Hematopoietic multipotent progenitor cell treated with erythropoietin and hydrocortisone succinate and interleukin-3 and kit ligand, for 15 days (in vitro differentiated cells): ENCODE measurements at regions not wholly inside any gene's neighbourhood (a gene's known extent, or its start where the extent isn't known, plus 50 kb on each side); places are given as distances from the start of the nearest gene placed in this dataset.
"Not testable (repeated sequence)": the region's sequence is repeated elsewhere in the genome, so short reads cannot be mapped to it uniquely, and the experiment has no call there.

ENCODE experiments used
- DNase-seq: peaks from one replicate; pipeline ENCODE4 v3.0.0-alpha.2; 2015; ENCODE audit warnings: low spot score

DNA sequence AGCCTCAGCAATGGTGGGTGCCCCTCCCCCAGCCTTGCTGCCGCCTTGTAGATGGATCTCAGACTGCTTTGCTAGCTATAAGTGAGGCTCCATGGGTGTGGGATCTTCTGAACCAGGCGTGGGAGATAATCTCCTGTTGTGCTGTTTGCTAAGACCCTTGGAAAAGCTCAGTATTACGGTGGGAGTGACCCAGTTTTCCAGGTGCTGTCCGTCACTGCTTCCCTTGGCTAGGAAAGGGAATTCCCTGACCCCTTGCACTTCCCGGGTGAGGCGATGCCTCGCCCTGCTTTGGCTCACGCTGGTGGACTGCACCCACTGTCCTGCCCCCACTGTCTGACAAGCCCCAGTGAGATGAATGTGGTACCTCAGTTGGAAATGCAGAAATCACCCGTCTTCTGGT, 411.2 kb downstream of the RAB38 start:
- not testable (repeated sequence) for DNase-seq

DNA sequence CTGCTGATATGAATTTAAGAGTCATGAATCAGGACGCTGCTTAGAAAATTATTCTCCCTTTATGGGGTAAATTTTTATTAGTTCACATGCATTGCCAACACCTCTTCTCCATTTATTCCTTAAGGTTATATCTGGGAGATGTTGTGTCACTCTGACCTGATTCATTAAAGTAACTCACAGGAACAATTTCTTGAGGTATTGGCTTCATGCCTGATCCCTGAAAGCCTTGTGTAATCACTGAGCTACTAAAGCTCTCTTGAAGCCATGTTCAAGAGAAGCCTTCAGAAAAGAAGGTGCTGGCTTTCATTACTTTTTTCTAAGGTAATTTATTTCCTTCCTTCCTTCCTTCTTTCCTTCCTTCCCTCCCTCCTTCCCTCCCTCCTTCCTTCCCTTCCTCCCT, 420.6 kb downstream of the RAB38 start:
- DNase-seq, result no peak

DNA sequence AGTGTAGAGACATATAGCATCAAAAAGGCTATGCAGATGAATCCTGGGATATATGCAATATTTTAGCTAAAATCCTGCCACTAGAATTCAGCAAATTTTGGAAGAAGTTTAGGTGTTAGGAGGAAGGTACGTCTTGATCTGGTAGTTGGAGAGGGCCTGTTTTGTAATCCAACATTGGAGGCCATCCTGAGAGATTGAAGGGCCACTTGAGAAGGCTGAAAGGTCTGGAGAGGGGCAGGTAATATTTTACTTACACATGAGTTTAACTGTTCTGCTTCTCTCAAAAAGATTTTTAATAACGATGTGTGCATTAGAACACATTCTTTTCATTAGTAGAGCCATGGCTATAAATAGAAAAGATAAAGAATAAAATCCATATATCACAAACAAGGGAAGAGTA, 422.1 kb downstream of the RAB38 start:
- DNase-seq, result no peak

DNA sequence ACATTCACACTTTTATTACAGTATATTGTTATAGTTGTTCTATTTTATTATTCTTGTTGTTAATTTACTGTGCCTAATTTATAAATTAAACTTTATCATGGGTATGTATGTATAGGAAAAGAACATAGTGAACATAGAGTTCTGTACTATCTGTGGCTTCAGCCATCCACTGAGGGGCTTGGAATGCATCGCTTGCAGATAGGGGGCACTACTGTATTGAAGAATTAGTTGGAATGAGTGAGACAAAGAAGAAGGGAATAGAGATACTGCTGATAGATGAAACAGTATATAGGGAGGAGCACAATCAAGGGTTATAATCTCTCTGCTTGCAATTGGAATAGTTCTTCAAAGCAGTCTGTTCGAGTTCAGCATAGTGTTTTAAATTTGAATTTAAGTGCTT, 432.2 kb downstream of the RAB38 start:
- DNase-seq, result no peak

DNA sequence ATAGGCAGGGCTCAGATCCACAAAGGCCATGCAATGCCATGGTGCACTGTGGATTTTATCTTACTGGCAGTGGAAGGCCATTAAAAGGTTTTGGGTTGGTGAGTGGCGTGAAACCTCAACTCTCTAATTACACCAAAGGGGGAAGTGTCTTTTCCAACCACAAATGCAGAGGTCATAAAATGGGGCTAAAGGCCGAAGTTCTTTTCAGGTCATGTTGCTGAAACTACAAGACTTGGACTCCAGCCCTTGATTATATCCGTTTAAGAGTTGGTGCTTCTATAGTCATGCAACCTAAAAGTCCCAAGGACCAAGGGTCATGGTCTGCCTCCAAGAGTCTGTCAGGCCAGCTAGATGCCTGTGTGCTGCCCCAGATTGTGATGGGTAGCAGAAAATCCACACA, 434.3 kb downstream of the RAB38 start:
- DNase-seq, result no peak

DNA sequence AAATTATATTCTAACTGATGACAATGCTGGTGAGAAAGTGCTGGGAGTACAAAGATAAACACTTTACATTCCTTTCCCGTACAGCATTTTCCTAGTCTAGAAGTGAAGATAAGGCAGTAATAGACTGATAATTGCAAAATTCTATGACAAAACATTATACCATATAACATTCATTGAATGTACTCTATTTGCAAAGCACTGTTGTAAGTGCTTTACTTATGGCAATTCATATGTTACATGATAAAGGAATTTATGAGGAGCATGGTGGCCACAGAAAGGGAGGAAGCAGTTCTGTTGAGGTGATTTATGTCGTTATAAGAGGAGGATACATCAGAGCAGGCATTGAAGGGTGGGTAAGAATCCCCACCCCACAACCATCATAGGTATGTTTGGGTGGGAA, 434.8 kb downstream of the RAB38 start:
- no peak for DNase-seq

DNA sequence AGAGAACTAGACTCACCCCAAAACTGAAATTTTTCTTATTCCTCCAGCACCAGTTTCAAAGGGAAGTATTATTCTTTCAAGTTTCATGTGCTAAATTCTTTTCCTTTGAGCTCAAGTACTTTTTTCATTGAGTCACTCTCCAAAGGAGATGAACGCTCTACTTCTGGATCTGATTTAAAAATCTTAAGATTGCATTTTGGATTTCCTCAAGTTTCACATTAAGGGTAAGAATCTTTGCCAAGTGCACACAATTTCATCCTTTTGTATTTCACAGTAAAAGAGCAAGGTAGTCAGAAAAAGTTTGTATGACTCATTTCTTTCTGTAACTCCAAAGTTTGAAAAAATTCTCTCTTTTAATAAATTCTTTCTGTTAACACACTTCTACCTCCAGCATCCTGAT, 435.5 kb downstream of the RAB38 start:
- no peak for DNase-seq

DNA sequence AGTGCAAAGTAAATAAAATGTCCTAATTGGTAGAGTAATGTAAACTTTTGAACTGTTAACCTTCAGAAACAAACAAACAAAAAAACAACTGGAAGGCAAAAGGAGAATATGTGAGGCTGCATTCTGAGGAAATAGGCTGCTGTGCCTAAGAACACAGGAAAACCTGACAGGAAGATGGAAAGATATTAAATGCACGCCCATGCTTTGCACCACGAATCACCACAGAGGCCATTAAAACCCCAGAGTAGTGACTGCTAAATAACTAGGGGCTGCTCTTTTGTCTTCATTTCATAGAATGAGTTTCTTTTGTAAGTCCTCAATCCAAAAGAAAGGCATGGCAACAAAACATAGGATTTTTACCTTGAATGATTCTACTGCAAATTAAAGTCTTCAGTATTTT, 436.0 kb downstream of the RAB38 start:
- DNase-seq, result no peak

DNA sequence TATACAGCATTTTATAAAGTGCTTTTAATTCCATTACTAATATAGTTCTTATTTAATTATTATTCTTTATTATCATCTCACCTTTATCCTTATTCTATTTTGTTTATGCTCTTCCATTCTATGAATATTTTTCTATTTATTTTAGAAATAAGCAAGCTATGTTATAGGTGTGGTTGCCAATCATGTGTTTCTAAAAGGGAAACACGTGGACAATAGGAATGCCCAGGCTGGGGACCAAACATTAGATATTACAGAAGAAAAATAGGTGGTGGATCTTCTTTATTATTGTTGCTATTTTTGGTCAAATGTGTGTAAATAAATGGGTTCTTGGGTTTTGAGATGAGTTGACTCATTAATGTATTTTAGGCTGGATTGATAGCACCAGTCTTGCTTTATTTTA, 438.3 kb downstream of the RAB38 start:
- DNase-seq, result no peak

DNA sequence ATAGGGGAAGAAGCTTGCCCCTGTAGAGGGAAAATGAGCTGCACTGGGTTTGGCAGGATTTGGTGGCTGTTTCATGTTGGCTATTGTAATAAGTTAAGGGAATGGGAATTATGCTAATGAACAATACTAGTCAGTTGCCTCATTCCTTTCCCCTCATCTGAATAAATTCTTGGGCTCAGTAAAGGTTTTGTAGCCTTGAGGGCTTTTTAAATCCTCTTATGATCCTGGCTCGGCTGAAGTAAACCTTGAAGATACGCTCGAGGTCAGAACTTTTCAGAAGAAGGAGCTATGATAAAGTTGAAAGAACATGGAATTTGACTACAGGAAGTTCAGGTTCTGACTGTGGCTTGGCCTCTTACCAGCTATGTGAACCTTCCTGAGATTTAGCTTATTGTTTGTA, 448.7 kb downstream of the RAB38 start:
- DNase-seq, result no peak

DNA sequence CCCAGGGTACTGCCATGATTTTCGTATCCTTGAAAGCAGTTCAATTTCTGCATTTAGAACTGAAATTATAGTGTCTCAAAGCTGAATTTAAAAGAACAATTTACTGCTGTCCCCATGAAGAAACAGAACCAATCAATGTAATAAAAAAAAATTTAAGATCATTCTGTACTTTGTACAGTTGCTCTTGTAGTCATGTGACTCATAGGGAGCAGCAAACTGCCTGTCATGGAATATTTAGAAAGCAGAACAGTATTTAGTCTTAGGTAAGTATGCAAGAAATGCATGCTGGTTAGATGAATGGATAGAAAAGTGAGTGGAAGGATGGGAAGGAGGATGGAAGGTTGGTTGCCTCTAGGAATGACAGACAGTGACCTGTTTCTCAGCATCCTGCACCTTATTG, 450.9 kb downstream of the RAB38 start:
- no peak for DNase-seq

DNA sequence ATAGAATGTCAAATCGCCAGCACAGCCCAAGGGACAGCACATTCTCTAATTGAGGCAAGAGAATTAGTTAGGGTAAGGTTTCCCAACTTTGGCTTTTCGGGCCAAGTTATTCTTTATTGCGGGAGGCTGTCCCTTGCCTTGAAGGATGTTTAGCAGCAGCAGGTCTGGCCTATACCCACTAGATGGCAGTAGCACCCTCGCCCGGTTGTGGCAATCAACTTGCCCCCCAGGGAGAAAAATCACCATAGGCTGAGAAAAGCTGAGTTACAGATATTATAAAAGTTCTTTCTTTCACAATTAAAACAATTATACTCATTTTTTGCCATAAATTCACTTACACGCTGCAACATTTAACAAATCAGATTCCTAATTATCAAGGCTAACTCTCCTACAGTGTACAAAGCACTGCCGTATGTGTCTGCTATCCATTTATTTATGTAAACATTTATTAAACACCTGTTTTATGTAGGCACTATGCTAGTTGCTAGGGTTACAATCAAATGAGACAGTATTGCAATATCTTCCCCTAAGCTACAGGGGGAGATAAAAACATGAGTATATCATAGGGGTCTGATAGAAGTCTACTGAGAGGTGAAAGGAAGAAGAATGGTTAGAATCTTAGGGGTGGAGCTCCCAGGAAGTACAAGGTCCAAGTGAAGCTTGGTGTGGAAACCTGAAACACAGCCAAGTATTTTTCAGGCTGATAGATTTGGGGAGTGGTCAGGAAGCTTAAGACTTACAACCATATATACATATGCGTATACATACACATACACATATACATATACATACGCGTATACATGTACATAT, 452.3 kb downstream of the RAB38 start:
- DNase-seq, result peak; percentile 6

DNA sequence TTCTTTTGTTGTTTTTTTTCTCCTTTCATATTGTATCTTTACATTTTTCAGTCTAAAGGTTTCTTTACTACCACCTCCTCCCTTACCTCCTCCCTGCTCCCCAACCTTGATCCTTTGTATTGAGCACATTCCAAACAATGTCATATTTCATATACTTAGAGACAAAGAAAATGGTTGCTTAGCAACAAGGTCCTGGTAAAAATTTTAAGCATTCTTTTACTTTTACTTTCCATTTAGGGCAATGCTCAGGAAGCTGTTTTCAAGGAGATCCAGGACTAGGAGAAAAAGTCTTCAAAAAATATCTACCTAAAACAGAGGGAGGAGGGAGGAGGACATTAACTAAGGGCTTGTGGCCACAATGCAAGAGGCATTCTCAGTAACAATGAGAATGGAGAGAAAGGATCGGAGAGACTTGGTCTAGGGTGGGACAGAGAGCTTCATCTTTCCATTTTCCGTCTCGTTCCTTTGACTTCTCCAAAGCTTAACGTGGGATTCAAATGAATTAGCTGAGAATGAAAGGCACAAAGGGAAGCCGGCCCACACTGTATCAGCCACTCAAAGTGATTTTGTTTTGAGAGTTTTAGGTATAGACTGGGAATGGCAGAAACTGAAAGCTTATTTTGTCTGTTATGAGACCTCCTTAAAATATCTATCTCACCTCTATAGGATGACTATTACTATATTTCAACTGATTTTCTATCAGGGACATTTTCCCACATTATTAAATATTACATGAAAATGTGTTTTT, 455.7 kb downstream of the RAB38 start:
- no peak for DNase-seq

DNA sequence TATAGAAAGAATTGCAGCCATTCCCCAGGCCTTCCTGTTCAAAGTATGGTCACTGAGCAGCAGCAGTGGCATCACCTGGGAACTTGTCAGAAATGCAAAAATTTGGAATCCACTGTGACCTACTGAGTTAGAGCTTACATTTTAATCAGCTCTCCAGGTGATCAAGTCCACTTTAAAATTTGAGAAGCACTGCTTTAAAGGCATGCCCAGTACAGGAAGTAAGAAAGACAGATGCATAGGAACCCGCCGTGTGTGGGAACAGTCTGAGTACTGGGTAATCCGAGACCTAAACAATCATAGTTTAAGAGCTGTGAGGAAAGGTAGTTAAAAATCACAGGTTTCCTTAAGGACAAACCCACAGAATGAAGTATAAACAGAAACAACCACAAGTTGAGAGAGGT, 462.4 kb downstream of the RAB38 start:
- DNase-seq, result no peak

DNA sequence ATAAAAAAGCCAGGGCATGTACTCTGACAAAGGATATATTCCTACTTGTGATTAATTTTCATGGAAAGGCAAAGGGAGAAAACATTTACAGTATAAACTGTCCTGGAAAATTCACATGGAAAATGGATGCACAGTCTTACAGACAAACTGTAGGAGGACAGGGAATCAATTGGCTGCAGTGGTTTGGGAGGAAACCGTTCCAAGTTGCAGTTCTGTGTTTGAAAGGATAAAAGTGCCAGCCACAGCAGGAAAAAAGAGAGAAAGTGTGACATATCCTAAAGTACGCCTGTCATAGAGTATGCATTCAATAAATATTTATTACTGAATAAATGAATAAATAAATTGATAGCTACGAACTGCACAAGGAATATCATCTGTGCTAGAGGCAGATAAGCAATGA, 462.9 kb downstream of the RAB38 start:
- no peak for DNase-seq

DNA sequence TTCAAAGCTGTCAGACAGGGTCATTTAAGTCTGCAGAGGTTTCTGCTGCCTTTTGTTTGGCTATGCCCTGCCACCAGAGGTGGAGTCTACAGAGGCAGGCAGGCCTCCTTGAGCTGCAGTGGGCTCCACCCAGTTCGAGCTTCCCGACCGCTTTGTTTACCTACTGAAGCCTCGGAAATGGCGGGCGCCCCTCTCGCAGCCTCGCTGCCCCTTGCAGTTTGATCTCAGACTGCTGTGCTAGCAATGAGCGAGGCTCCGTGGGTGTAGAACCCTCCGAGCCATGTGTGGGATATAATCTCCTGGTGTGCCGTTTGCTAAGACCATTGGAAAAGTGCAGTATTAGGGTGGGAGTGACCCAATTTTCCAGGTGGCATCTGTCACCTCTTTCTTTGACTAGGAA, 471.7 kb downstream of the RAB38 start:
- DNase-seq, result not testable (repeated sequence)

DNA sequence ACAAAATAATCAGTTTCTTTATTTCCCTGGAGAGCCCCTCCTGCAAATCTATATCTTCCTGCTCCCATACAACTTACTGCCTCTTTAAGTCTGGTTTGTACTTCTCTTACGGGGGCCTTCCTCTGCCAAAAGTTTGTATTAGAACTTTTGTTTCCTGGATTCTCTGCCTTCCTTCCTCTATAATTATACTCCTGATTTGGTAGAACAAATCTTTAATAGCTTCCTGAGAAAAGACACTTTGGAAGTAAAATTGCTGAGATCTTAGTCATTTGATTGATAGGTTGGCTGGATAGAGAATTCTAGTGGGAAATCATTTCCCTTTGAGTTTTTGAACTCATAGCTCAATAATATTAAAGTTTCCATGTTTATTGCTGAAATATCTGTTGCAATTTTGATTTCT, 499.2 kb downstream of the RAB38 start:
- no peak for DNase-seq

DNA sequence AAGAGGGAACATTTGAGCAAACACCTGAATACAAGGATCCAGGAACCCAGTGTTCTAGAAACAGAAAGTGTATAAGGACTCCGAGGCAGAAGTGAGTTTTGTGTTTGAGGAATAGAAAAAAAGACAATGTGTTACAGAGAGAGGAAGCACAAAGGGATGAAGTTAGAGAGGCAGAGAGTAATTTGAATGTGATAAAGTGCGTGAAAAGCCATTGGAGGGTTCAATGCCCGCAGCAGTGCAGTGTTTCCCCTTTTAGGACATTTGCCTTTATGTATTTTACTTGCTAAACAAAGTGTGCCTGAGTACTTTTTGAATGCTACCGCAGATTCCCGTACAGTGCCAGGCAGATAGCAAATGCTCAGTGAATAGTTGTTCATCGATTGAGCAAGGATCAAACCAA, 508.5 kb downstream of the RAB38 start:
- no peak for DNase-seq

DNA sequence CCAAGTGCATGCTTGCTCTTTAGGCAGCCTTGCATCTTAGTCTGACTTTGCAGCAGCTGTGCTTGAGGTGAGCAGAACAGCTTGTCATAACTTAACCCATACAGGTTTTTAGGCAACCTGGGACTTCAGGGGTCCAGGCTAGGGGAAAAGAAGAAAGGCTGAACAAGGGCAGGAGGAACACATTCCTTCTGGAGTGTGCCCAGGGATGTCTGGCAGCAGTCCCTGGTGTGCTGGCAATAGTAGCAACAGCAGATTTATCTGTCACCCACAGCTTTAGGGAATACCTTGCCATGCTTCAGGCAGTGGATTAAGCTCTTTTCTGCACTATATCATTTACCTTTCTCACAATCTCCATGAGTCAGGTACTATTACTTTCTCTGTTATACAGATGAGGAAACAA, 513.0 kb downstream of the RAB38 start:
- no peak for DNase-seq

DNA sequence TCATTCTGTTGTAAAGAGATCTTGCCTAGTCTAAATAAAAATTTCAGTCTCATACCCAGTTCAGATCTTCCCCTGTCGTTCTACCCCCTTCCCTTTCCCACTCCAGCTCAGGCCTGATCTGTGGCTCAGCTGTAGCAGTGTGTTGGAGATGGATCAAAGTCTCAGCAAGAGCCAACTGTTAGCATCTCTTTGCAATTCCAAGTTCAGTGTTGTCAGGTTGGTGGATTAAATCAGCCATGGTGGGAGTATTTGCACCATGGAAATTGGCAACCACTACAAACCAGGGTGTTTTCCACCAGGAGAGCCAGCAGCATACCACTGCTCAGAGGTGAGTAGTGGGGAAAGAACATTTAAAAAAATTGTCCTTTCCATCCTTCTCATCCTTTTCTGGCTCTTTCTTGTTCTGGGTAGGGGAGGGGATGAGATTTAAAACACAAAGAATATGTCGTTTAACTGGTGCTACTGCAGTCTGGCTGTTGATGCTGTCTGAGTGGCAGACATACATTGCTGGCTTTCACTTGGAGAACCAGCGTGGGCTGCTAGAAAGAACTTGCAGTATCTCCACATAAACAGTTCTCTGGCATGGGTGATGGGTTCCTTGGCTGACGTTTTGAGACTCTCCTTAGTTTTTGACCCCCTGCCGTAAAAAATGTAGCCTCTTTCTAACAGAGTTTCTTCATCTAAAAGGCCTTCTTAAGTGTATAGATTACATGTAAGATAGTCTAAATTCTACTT, 514.1 kb downstream of the RAB38 start:
- no peak for DNase-seq

DNA sequence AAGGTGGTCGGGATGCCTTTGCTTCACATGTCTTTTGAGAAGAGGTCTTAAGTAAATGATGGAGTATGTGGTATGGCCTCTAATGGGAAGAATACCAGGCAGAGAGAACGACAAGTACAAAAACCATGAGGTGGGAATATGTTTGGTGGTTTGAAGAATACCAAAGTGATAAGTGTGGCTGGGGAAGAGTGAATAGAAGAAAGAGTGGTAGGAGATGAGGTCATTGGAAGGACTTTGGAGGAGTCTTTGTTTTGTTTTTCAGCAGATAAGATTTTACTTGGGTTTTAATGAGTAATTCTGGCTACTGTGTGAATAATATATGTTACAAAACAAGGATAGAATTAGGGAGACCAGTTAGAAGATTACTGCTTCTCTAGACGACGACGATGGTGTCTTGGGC, 515.4 kb downstream of the RAB38 start:
- DNase-seq, result no peak

DNA sequence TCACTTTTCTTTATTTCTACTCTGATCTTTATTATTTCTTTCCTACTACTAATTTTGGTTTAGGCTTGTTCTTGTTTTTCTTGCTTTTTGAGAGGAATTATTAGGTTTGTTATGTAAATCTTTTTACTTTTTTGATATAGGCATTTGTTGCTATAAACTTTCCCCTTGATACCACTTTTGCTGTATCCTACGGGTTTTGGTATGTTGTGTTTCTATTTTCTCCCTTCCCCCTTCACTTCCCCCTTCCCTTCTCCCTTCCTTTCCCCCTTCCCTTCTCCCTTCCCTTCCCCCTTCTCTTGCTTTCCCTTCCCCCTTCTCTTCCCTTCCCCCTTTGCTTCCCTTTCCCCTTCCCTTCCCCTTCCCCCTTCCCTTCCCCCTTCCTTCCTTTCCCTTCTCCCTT, 529.6 kb downstream of the RAB38 start:
- no peak for DNase-seq

DNA sequence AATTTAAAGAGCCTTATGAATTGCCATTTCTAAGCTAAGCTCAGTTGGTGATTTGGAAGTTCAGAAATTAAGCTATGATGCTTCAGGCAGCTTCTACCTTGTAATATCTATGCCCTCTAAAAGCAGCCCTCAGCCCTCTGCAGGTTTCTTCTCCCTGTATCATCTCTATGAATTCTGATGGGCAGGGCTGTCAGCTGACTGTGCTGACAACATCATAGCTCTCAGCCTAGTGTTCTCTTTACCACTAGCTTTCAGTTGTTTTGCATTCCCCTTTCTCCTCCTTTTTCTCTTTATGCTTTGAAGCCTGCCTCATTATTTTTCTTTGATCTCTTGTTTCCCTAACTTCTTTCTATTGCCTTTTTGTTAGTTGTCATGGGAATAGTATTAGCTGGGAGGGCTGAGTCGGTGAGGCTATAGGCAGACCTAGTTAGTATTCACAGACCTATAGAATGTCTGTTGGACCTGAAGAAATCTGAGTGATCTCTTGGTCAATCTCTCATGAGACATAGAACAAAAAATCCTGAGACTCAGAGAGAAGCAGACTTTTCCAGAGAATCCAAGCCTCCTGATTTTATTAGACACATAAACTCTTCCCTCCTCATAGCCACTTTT, 535.4 kb downstream of the RAB38 start:
- no peak for DNase-seq
